ENCODE measurements at regions not wholly inside any gene's neighbourhood (a gene's known extent, or its start where the extent isn't known, plus 50 kb on each side); places are given as distances from the start of the nearest gene placed in this dataset.

- H3K4me3 Mint-ChIP-seq, result no peak overlapping the region
- no peaks in the 10 kb centered on the region for H3K9me3 Mint-ChIP-seq
- no peak overlapping the region for H3K27ac Mint-ChIP-seq
- peaks cover 21% of the 10 kb centered on the region for H3K4me1 Mint-ChIP-seq (ENCODE audit: low read depth)
- no peaks in the 10 kb centered on the region for H3K27me3 Mint-ChIP-seq (ENCODE audit: low read depth)
- no peaks in the 10 kb centered on the region for H3K36me3 Mint-ChIP-seq (ENCODE audit: low read depth)
Measured at GRCh38 chr3:177286034-177286433, 88.8 kb upstream of the TBL1XR1 start.

- no peaks in the 10 kb centered on the region for H3K9me3 Mint-ChIP-seq
- H3K4me1 Mint-ChIP-seq (ENCODE audit: low read depth), result peaks cover 10% of the 10 kb centered on the region
- no peak overlapping the region for H3K4me3 Mint-ChIP-seq
- no peaks in the 10 kb centered on the region for H3K36me3 Mint-ChIP-seq (ENCODE audit: low read depth)
- H3K27me3 Mint-ChIP-seq (ENCODE audit: low read depth), result no peaks in the 10 kb centered on the region
- H3K27ac Mint-ChIP-seq, result no peak overlapping the region
Measured at GRCh38 chr3:177287231-177287630, 89.9 kb upstream of the TBL1XR1 start.

DNA sequence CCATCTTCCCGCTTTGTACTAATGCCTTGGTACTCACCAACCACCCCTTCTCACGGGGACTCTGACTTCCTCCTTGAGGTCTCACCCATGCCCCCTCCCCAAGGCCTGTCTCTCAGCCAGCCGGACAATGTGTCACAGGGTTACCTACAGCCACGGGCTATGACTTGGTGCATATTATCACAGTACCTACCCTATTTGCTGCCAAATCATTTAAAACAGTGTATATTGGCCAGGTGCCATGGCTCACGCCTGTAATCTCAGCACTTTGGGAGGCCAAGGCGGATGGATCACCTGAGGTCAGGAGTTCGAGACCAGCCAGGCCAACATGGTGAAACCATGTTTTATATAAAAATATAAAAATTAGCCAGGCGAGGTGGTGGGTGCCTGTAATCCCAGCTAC is 93.4 kb upstream of the TBL1XR1 start:
- Mint-ChIP-seq H3K36me3 (ENCODE audit: low read depth) (no peaks in the 10 kb centered on the region), H3K4me1 (ENCODE audit: low read depth) (peaks cover 1% of the 10 kb centered on the region), H3K4me3 (no peak overlapping the region), H3K27ac (no peak overlapping the region), H3K9me3 (peaks cover 3% of the 10 kb centered on the region), H3K27me3 (ENCODE audit: low read depth) (no peaks in the 10 kb centered on the region)

- H3K27ac Mint-ChIP-seq, result no peak overlapping the region
- peaks cover 3% of the 10 kb centered on the region for H3K9me3 Mint-ChIP-seq
- no peaks in the 10 kb centered on the region for H3K36me3 Mint-ChIP-seq (ENCODE audit: low read depth)
- H3K27me3 Mint-ChIP-seq (ENCODE audit: low read depth), result no peaks in the 10 kb centered on the region
- H3K4me3 Mint-ChIP-seq, result no peak overlapping the region
- H3K4me1 Mint-ChIP-seq (ENCODE audit: low read depth), result no peaks in the 10 kb centered on the region
Measured at GRCh38 chr3:177294221-177294620, 96.9 kb upstream of the TBL1XR1 start.

- no peaks in the 10 kb centered on the region for H3K27me3 Mint-ChIP-seq (ENCODE audit: low read depth)
- H3K27ac Mint-ChIP-seq, result no peak overlapping the region
- peaks cover 3% of the 10 kb centered on the region for H3K9me3 Mint-ChIP-seq
- H3K4me3 Mint-ChIP-seq, result no peak overlapping the region
- no peaks in the 10 kb centered on the region for H3K4me1 Mint-ChIP-seq (ENCODE audit: low read depth)
- no peaks in the 10 kb centered on the region for H3K36me3 Mint-ChIP-seq (ENCODE audit: low read depth)
Measured at GRCh38 chr3:177295116-177295515, 97.8 kb upstream of the TBL1XR1 start.

DNA sequence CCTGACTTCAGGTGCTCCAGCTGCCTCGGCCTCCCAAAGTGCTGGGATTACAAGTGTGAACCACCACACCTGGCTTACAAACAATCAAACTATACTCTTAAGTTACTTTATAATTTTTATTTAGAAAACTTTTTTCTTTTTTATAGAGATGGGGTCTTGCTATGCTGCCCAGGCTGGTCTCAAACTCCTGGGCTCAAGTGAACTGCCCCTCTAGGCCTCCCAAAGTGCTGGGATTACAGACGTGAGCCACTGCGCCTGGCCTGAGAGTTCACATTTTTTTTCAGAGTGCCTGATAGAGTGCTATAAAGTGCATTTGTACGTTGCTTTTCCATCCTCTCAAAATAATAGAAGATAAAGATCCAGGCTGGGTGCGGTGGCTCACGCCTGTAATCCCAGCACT is 102.0 kb upstream of the TBL1XR1 start:
- Mint-ChIP-seq H3K9me3 (no peaks in the 10 kb centered on the region), H3K4me3 (no peak overlapping the region), H3K27me3 (ENCODE audit: low read depth) (no peaks in the 10 kb centered on the region), H3K27ac (no peak overlapping the region), H3K36me3 (ENCODE audit: low read depth) (no peaks in the 10 kb centered on the region), H3K4me1 (ENCODE audit: low read depth) (peaks cover 4% of the 10 kb centered on the region)

- H3K27me3 Mint-ChIP-seq (ENCODE audit: low read depth), result no peaks in the 10 kb centered on the region
- no peak overlapping the region for H3K4me3 Mint-ChIP-seq
- no peaks in the 10 kb centered on the region for H3K9me3 Mint-ChIP-seq
- peaks cover 5% of the 10 kb centered on the region for H3K4me1 Mint-ChIP-seq (ENCODE audit: low read depth)
- no peaks in the 10 kb centered on the region for H3K36me3 Mint-ChIP-seq (ENCODE audit: low read depth)
- H3K27ac Mint-ChIP-seq, result no peak overlapping the region
Measured at GRCh38 chr3:177300039-177300833, 103.0 kb upstream of the TBL1XR1 start.

- H3K9me3 Mint-ChIP-seq, result no peaks in the 10 kb centered on the region
- H3K36me3 Mint-ChIP-seq (ENCODE audit: low read depth), result no peaks in the 10 kb centered on the region
- peaks cover 5% of the 10 kb centered on the region for H3K4me1 Mint-ChIP-seq (ENCODE audit: low read depth)
- no peak overlapping the region for H3K4me3 Mint-ChIP-seq
- H3K27ac Mint-ChIP-seq, result no peak overlapping the region
- peaks cover 1% of the 10 kb centered on the region for H3K27me3 Mint-ChIP-seq (ENCODE audit: low read depth)
Measured at GRCh38 chr3:177300842-177301241, 103.6 kb upstream of the TBL1XR1 start.

DNA sequence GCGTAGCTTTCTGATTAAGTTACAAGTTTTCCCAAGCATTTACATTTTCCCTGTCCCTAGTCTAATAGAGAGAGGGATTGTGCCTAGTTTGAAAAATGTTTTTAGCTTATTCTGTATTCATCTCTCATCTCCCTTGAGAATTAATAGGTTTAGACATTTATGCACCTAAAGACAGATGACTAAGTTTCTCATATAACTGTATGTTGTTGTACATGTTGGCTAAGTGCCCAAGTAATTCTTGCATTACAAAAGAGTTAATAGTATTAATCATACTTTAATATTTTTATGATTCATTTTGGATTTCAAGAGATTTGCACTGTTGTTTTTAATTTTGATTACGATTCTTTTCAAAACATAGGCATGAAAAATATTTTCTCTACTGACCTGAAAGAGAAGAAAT is 109.0 kb upstream of the TBL1XR1 start:
- peaks cover 5% of the 10 kb centered on the region for H3K27me3 Mint-ChIP-seq (ENCODE audit: low read depth)
- no peak overlapping the region for H3K4me3 Mint-ChIP-seq
- H3K27ac Mint-ChIP-seq, result no peak overlapping the region
- H3K4me1 Mint-ChIP-seq (ENCODE audit: low read depth), result peaks cover 5% of the 10 kb centered on the region
- H3K36me3 Mint-ChIP-seq (ENCODE audit: low read depth), result no peaks in the 10 kb centered on the region
- H3K9me3 Mint-ChIP-seq, result peaks cover 6% of the 10 kb centered on the region

GRCh38 chr3:177307391-177307790 is 110.1 kb upstream of the TBL1XR1 start:
- no peak overlapping the region for H3K4me3 Mint-ChIP-seq
- H3K27me3 Mint-ChIP-seq (ENCODE audit: low read depth), result peaks cover 8% of the 10 kb centered on the region
- H3K36me3 Mint-ChIP-seq (ENCODE audit: low read depth), result peaks cover 5% of the 10 kb centered on the region
- no peak overlapping the region for H3K27ac Mint-ChIP-seq
- peaks cover 5% of the 10 kb centered on the region for H3K4me1 Mint-ChIP-seq (ENCODE audit: low read depth)
- H3K9me3 Mint-ChIP-seq, result peaks cover 16% of the 10 kb centered on the region

DNA sequence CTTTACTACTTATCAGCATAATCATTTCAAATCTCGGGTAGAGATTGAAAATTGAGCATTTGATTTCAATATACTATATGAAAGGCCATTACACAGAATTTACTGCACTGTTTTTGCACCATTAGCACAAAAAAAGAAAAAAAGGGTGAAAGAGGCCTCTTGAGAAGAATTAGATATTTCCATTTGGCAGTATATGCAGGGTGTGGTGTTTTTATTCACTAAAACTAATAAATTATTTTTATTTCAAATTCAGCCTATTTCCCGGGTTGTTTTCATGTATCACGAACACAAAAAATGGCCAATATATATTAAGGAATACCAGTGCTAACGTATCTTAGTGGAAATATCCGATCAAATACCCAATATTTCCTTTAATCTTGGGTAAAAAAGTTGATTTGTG is 110.5 kb upstream of the TBL1XR1 start:
- H3K4me3 Mint-ChIP-seq, result no peak overlapping the region
- no peak overlapping the region for H3K27ac Mint-ChIP-seq
- peaks cover 5% of the 10 kb centered on the region for H3K4me1 Mint-ChIP-seq (ENCODE audit: low read depth)
- H3K9me3 Mint-ChIP-seq, result peaks cover 20% of the 10 kb centered on the region
- H3K36me3 Mint-ChIP-seq (ENCODE audit: low read depth), result peaks cover 7% of the 10 kb centered on the region
- peaks cover 11% of the 10 kb centered on the region for H3K27me3 Mint-ChIP-seq (ENCODE audit: low read depth)

DNA sequence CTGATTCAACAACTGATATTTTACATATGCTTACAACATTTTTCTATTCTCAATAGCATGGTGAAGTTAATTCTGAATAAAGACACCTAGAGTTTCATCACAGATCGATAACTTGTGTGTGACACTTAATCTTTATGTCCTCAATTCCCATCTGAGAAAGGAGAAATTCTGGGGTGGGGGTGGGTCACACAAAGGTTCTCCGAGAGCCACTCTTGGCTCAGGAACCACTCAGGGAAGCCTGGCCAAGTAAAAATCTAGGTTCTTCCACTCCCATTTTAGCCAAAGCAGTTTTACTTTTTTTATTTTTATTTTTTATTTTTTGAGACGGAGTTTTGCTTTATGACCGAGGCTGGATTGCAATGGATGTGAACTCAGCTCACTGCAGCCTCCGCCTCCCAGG is 111.0 kb upstream of the TBL1XR1 start:
- Mint-ChIP-seq H3K27me3 (ENCODE audit: low read depth) (peaks cover 11% of the 10 kb centered on the region), H3K4me1 (ENCODE audit: low read depth) (peaks cover 5% of the 10 kb centered on the region), H3K27ac (no peak overlapping the region), H3K4me3 (no peak overlapping the region), H3K9me3 (peaks cover 20% of the 10 kb centered on the region), H3K36me3 (ENCODE audit: low read depth) (peaks cover 7% of the 10 kb centered on the region)

DNA sequence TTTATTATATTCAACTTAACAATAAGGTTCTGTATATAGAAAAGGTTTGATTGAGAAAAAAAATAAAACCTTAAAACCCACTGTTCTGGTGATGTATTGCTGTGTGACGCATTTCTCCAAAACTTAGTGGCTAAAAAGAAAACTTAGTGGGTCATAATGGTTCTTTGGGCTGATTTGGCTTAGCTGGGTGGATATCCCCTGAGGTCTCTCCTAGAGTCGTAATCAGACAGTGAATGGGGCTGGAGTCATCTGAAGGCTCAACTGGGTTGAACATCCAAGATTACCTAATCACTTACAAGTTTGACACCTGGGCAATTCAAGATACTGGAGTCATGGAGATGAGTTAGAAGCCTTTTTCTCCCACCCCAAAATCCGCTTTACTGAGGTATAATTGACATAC is 111.6 kb upstream of the TBL1XR1 start:
- peaks cover 20% of the 10 kb centered on the region for H3K9me3 Mint-ChIP-seq

GRCh38 chr3:177312491-177312890 is 115.2 kb upstream of the TBL1XR1 start:
- no peak overlapping the region for H3K27ac Mint-ChIP-seq
- H3K27me3 Mint-ChIP-seq (ENCODE audit: low read depth), result peaks cover 6% of the 10 kb centered on the region
- H3K36me3 Mint-ChIP-seq (ENCODE audit: low read depth), result peaks cover 7% of the 10 kb centered on the region
- peaks cover 20% of the 10 kb centered on the region for H3K9me3 Mint-ChIP-seq
- peaks cover 4% of the 10 kb centered on the region for H3K4me1 Mint-ChIP-seq (ENCODE audit: low read depth)
- no peak overlapping the region for H3K4me3 Mint-ChIP-seq

More for the DNA sequence above, 111.6 kb upstream of the TBL1XR1 start:
- H3K36me3 Mint-ChIP-seq (ENCODE audit: low read depth), result peaks cover 7% of the 10 kb centered on the region
- peaks cover 2% of the 10 kb centered on the region for H3K4me1 Mint-ChIP-seq (ENCODE audit: low read depth)
- no peak overlapping the region for H3K4me3 Mint-ChIP-seq
- H3K27ac Mint-ChIP-seq, result no peak overlapping the region
- H3K27me3 Mint-ChIP-seq (ENCODE audit: low read depth), result peaks cover 11% of the 10 kb centered on the region

DNA sequence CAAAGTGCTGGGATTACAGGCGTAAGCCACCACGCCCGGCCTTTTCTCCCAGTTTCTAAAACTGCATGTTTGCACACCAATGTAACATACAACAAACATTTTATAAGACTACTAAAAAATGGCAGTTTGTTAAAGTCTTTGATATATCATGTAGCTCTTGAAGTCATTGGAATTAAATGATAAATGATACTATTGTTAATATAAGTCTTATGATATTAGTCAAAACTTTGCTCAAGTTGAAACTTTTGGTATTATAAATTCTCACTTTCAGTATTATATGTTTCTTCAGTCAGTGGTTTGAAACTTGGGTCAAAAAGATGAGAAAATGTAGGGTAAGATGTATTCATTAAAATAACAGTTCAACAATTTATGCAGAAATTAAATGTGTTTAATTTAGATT is 117.6 kb upstream of the TBL1XR1 start:
- H3K4me1 Mint-ChIP-seq (ENCODE audit: low read depth), result peaks cover 12% of the 10 kb centered on the region
- no peak overlapping the region for H3K4me3 Mint-ChIP-seq
- H3K27ac Mint-ChIP-seq, result no peak overlapping the region
- H3K27me3 Mint-ChIP-seq (ENCODE audit: low read depth), result peaks cover 6% of the 10 kb centered on the region
- H3K36me3 Mint-ChIP-seq (ENCODE audit: low read depth), result peaks cover 10% of the 10 kb centered on the region
- peaks cover 24% of the 10 kb centered on the region for H3K9me3 Mint-ChIP-seq
